ENCODE measurements at regions not wholly inside any gene's neighbourhood (a gene's known extent, or its start where the extent isn't known, plus 50 kb on each side); places are given as distances from the start of the nearest gene placed in this dataset.

DNA sequence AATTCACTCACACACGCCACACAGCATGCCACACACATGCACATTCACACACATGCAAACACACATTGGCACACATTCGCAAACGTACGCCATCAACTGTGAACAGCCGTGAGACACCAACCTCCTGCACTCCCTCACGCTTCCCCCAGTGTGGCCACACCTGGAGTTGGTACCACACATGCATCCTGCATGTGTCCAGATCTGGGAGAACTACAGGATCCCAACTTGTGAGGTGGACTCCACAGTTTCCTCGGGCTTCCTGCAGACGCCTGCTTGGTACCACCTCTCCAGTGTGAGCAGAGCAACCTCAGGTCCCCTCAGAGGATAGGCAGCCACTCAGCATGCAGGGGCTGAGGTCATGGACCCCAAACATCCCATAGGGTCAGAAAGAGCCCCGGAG is 239.0 kb downstream of the EIPR1 start:
- no peak for DNase-seq

DNA sequence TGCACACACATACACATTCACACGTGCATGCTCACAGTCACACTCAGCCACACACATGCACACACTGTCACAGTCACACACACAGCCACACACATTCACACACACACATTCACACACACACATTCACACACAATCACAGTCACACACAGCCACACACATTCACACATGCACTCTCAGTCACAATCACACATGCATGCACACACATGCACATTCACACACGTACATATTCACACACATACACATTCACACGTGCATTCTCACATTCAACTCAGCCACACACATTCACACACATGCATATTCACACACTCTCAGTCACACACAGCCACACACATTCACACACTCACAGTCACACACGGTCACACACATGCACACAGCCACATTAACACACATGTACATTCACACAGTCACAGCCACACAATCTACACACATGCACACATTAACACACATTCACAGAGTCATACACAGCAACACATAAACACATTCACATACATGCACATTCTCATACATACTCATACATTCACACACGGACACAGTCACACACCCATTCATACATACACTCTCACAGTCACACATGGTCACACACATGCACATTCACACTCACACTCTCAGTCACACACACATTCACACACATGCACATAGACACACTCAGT is 239.8 kb downstream of the EIPR1 start:
- DNase-seq: no peak

DNA sequence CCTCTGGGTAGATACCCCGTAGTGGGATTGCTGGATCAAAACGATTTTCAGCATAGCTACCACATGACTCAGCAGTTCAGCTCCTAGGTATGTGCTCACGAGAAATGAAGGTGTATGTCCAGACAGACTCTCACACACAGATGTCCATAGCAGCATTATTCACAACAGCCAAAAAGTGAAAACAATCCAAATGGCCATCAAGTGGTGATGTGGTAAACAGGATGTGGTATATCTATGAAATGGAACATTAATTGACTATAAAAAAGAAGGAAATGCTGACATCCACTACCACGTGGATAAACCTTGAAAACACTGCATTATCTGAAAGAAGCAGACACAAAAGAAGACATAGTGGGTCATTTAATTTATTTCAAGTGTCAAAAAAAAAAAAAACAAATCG is 241.9 kb downstream of the EIPR1 start:
- no peak for DNase-seq

DNA sequence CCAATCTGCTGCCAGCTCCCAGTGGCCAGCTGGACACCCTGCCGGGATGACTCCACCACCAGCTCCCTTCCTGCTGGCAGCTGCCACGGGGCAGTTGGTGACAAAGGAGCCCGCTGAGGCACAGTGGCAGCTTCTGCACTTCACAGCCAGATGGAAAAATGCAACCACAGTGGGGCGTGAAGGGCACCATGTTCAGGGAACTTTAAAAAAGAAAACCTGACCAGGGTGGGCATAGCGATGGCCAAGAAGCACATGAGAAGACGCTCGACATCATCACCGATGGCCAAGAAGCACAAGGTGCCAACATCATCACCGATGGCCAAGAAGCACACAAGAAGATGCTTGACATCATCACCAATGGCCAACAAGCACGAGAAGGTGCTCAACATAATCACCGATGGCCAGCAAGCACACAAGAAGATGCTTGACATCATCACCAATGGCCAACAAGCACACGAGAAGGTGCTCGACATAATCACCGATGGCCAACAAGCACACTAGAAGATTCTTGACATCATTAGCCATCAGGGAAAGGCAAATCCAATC is 243.5 kb downstream of the EIPR1 start:
- DNase-seq: no peak

DNA sequence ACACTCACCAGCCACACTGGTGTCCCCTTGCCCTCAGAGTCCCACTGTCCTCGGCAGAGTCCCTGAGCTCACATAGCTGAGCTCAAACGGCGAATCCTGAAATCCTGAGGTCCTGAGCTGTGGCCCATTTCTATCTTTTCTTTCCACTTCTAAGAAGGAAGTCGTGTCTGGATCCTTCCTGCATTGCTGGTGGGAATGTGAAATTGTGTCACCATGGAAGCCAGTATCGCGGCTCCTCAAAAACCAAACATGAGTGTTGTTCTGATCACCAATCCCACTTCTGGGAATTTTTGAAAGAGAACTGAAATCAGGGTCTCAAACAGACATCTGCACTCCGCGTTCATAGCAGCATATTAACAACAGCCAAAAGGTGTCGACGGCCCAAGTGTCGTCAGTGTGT is 244.7 kb downstream of the EIPR1 start:
- DNase-seq: no peak

DNA sequence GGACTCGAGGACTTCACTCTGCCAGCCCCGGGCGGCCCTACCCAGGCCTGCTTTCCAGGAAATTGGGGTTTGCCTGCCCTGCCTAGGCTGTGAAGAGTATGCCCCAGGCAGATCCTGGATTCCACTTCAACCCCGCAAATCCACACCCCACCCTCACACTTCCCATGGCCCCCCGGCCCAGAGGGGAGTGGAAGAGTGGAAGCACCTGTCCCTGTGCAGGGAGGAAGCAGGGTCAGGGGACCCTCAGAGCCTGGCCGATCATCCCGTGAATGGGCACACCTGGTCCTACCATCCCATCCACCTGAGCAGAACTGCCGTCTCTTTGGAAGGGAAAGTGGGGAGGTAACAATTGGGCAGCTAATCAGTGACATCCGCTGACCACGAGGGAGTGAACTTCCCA is 245.2 kb downstream of the EIPR1 start:
- no peak for DNase-seq

DNA sequence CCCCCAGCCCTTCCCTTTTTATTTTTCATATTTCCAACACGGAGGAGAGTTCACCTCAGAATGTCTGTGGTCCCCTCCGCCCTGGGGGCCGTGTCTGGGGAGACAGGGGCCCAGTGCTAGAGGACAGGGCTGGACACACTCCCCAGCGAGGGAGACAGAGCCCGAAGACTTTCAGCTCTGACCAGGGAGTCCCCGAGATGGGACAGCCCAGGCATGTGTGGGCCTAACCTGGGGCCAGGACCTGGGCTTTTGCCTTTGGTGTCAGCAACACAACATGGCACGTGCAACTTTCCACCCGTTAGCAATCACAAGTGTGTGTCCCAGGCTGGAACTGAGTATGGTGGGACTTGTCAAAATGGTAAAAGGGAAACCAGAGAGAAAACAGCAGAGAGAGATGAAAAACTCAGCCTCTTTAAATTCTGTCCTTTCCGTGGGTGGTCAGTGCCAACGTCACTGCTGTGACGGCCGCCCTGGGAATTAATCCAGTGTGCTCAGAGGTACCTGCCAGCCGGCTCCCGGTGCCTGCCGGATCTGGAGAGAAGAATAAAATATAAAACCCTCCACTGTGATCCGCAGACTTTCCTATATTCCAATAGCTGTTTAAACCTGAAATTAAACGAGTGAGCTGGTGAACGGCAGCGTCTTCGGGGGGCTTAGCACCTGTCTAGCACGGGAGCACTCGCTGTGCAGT is 245.8 kb downstream of the EIPR1 start:
- no peak for DNase-seq

DNA sequence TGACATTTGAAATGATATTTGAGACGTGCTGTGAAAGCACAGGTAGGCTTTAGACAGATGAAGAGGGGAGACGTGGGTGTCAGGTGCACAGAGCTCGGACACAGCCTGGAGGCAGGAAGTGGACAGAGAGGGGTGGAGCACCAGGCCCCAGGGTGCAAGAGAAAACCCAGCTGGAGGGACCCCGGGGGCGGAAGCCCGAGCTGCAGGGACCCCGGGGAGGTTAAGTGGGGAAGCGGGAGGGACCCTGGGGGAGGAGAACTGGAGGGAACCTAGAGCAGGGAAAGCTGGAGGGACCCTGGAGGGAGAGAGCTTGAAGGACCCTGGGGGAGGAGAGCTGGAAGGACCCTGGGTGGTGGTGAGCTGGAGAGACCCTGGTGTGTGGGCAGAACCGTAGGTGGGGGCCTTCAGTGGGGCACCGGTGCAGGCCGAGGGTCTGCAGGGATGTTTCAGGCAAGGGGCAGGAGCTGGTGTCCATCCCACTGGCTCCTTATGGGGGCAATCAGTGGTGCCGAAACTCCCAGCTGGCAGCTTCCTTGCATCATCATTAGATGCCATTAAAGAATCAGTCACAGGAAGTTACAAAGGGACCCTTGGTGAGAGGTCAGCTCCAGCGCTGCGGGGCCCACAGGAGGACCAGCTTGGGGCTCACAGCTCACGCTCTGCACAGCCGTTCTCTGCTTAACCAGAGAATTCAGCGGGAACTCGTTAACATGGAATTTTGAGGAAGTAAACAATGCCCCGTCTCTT is 246.6 kb downstream of the EIPR1 start:
- no peak for DNase-seq

DNA sequence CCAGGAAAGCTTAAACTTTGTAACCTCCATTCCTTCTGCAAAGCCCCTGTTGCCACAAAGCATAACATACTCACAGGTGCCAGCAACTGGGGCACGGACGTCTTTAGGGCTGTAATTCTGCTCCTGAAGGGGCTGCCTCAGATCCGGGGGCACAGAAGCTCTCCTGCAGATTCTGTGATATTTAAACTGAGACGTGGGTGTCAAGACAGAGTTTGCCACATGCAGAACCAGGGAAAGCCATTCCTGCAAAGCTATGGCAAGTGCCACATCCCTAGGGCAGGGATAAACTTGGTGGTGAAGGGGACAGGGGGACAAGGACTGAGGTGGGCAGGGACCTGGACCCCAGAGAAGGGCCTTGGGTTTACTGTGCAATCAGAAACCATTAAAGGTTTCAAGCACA is 247.2 kb downstream of the EIPR1 start:
- DNase-seq: no peak

DNA sequence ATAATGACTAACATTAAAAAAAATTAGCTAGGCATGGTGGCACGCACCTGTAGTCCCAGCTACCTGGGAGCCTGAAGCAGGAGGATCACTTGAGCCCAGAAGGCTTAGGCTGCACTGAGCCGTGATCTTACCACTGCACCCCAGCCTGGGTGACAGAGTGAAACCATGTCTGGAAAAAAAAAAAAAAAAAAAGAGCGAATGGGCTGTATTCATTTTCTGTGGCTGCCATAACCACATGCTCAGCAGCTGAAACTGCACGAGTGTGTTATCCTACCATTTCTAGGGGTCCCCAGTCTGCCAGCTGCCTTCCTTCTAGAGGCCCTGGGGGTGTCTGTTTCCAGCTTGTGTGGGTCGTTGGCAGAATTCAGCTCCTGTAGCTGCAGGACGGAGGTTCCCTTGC is 247.8 kb downstream of the EIPR1 start:
- no peak for DNase-seq

DNA sequence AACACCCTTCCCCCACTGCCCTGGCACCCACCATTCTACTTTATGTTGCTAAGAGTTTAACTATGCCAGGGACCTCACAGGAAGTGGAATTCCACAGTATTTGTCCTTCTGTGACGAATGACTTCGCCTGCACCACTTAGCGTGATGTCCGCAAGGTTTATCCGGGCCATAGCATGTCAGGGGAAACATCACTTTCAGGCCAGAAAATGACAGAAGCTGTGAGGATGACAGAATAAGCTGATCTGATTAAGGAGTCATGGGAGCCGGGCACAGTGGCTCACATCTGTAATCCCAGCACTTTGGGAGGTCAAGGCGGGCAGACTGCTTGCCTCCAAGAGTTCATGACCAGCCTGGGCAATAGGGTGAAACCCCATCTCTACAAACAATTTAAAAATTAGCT is 248.8 kb downstream of the EIPR1 start:
- DNase-seq: no peak

DNA sequence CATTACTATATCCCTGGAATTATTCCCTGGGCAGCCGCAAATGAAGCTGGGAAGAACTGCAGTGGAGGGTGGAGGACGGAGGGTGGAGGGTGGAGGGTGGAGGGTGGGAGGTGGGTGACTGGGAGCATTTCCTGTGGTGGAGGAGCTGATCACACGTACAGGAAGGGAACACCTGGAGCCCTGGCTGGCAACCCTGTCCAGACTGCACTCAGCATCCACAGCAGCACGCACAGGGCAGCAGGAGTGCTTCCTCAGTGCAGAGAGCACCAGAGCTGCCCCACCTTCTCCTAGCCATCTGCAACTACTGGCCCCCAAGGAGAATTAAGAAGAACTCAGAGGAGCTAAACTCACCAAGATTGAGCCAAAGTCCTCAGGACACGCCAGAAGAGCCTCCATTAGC is 249.9 kb downstream of the EIPR1 start:
- DNase-seq: no peak

DNA sequence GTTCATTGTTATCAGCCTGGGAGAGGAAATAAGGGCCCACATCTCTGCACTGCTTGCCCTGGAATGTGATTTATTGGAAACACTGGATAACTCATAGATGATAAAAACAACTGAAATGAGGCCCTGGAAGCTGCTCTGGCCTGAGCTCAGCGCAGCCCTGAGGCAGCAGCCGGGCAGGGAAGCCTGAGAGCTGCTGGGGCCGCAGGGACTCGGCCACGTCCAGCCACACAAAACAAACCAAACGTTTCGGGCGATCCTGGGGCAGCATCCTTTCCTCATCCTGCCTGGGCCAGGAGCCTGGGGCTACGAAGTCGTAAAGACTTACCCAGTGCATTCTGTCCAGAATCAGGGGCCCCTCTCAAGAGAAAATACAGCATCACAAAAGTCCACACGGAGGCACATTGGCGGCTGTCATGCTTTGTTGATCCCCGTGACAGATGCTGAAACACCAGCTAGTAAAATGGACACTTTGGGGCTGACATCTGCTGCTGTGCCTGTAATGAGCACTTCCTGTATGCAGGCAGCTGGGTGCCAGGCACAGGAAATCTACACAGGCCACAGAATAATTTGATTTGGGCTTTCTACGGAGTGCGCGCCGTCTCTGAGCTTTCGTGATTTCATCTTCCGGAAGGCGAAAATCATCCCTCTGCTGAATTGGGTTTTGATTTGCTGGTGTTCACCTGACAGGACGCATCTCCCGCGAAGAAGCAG is 250.6 kb downstream of the EIPR1 start:
- no peak for DNase-seq

DNA sequence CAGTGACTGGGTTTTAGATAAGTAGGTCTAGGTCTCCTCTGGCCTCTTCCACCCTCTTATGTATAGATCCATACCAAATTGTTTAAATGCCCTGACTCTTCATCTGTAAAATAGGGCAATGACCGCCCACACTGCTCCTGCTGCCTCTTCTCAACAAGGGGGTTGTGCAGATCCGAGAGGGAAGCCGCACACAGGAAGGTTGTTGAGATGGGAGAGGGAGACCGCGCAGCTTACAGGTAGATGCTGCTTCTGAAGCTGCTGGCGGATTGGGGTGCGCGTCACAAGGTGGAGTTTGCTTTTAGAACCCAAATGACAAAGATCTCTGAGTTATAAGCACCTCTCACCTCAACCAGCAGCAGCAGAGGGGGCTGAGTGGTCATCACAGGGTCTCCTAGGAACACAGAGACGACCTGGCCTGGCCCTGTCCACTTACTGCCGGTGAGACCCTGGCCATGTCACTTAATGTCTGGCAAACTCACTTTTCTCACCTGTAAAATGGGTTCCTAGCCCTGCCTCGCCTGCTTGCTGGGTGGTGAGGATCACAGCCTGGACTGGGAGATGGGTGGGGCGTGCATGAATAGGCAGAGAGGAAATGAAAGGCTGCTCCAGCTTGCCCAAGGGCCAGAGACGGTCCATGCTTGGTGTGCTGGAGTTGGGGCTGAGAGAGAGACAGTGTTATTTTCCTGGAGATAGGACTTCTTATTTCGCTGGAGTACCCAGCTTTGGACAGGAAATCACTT is 251.3 kb downstream of the EIPR1 start:
- DNase-seq: no peak

DNA sequence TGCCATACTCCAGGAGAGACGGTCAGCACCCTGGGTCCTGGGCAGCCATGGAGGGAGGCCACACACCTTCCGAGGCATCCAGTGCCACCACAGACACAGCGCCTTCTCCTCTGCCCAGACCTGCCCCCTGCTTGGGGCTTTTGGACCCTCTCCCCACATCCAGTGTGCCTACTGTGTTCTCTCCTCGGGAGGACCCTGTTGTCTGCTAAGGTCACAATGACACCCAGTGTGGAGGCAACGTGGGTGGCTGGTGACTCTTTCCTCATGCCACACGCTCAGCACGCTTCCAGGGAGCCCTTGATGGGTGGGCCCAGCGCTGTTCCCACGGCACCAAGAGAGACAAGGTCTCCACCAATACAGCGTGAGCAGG is 251.9 kb downstream of the EIPR1 start:
- DNase-seq: no peak

DNA sequence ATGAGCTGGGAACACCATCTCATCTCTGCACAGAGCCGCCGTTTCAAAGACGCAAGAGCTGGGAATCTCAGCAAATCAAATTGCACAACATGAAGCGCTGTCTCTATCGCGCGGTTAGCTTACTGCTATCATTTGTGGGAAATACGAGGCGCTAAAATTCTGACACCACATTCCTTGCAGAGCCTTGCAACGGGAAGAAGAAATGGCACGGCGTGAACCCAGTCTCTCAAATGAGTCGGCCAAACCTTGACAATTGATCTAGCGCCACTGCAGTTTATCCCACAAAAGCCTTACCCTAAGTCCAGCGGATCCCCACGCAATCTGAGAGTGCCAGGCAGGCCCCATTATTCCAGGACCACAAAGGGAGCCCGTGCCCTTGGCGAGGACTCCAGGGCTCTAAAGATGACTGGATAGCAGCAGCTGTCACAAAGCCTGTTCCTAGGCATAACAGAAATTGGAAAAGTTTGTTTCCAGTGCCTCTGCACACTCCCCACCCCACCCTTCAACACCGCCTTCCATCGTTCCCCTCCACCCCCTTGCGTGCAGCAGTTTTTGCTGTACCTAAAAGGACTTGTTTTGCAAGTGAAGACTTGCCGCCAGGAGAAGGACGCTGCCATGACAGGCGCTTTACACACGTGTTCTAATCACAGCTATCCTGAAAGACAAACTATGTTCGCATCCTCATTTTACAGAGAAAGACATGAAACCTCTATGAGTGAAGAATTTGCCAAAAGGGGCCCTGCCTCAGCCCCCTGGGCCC is 252.4 kb downstream of the EIPR1 start:
- no peak for DNase-seq

DNA sequence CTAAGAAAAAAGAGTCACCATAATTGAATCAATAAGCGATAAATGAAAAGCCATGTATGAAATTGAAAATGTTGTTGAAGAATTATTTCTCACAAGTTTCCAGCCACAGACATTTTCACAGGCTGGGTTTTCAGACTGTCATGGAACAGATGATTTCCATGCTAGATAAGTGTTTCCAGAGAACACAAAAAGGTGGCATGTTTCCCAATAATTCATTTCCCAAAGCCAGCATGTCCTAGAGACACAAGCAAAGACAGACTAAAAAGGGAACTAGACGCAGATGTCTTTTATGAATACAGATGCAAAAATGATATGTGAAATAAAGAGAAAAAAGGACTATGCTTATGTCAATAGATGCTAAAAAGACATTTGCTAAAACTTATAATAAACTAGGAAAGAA is 255.1 kb downstream of the EIPR1 start:
- DNase-seq: no peak

DNA sequence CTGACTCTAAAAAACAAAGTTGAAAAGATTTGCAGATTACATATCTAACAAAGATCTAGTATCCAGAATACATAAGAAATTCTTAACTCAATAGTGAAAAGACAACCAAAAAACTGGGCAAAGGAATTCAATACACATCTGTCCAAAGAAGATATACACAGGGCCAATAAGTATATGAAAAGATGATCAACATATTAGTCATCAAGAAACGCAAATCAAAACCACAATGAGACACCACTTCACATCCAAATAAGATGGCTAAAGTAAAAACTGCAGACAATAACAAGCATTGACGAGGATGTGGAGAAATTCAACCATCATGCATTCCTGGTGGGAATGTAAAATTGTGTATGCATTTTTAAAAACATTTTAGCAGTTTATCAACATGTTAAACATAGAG is 256.0 kb downstream of the EIPR1 start:
- no peak for DNase-seq

DNA sequence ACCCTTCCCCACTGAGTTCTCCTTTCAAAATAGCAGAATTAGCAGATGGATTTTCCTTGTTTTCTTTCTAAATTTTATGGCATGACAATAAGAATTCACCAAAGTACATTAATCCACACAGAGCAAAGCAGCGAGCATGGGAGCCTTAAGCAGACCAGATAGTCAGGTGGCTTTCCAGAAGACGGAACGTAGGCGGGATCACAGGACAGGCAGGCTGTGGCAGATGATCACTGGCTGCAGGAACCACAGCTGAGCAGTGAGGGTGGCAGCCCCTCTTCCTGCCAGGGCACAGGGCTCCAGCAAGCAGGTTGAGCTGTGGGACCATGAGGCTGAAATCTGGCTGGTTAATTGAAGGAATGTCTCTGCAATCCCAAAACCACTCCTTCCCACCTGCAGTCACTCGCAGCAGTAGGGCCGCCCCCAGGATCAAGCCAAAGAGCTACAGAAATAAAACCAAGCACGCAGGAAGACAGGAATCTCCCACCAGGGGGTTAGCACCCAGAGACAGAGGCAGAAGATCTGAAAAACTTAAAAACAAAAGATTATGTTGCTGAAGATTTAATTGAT is 259.9 kb downstream of the EIPR1 start:
- DNase-seq: no peak

DNA sequence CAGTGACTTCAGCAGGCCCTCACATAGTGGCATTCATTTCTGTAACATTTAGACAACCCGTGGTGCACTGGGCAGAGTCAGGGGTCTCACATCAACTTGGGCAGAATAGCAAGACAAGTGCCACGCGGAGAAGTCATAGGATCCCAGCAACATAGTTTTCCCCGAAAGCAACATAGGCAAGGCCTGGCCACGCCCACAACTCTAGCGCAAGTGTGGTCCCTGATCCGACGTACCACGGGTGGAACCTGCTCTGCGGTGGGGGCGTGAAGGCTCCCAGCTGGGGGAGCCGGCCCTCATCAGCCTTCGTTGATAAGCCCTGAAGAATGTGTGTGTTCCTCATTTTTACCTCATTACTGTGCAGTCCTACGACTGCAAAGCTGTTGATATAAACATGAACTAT is 261.2 kb downstream of the EIPR1 start:
- no peak for DNase-seq

DNA sequence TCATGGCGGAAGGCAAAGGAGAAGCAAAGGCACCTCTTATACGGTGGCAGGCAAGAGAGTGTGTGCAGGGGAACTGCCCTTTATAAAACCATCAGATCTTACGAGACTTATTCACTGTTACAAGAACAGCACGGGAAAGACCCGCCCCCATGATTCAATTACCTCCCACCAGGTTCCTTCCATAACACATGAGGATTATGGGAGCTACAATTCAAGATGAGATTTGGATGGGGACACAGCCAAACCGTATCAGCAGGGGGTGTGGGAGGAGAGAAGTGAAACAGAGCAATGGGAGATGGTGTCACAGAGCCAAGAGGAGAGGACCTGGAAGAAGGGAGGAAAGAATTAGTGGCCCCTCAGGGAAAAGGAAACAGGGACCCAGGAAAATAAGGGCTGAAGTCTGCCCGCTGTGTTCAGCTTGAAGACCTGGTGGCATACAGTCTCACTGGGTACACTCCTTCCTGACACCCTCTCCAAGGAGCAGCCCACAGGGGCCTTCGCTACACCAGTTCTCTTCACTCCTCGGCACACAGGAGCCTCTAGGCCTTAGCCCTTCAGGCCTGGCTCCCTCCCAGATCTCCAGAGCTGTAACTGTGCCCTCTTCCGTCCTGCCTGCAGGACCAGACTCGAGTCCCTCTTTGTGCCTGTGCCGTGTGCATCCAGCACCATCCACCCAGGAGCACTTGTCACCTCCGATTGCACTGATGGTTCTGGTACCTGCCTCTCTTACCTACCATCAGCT is 262.1 kb downstream of the EIPR1 start:
- DNase-seq: no peak
